ENCODE measurements at regions not wholly inside any gene's neighbourhood (a gene's known extent, or its start where the extent isn't known, plus 50 kb on each side); places are given as distances from the start of the nearest gene placed in this dataset.

- Histone ChIP-seq H3K9me3 (ENCODE audit: control insufficient read depth, insufficient read depth, low read length) (no peaks in the 10 kb centered on the region), H4K91ac (ENCODE audit: insufficient read depth, low read depth, low read length) (no peak overlapping the region), H3K4me2 (ENCODE audit: low read depth, low read length) (no peak overlapping the region), H3K18ac (ENCODE audit: low read depth, low read length) (no peak overlapping the region), H2BK15ac (ENCODE audit: low read depth, low read length) (no peak overlapping the region), H3K9me1 (ENCODE audit: insufficient read depth, low read length) (no peaks in the 10 kb centered on the region), H3K9ac (ENCODE audit: low read depth, low read length) (no peak overlapping the region), H3K4ac (ENCODE audit: low read depth, low read length) (no peak overlapping the region), H3K56ac (ENCODE audit: extremely low read depth, insufficient read depth, low read length) (no peak overlapping the region), H4K5ac (ENCODE audit: low read depth, low read length) (no peak overlapping the region), H3K4me3 (ENCODE audit: insufficient read depth, low read depth, low read length) (no peak overlapping the region), H3K14ac (replicated peaks; ENCODE audit: low read depth, low read length) (no peak overlapping the region), H4K20me1 (ENCODE audit: insufficient read depth, low read length) (no peaks in the 10 kb centered on the region), H3K79me1 (ENCODE audit: low read depth in 1 of 2, low read length in 2 of 2) (no peaks in the 10 kb centered on the region), H2AK9ac (replicated peaks; ENCODE audit: low read depth, low read length, poor library complexity) (no peak overlapping the region), H2BK20ac (ENCODE audit: low read depth, low read length) (no peak overlapping the region), H2AFZ (replicated peaks; ENCODE audit: low read length, poor library complexity) (no peak overlapping the region), H3K4me1 (ENCODE audit: control insufficient read depth, insufficient read depth, low read length) (no peaks in the 10 kb centered on the region), H2BK120ac (ENCODE audit: low read depth, low read length) (no peak overlapping the region), H3K27ac (ENCODE audit: insufficient read depth, low read length) (no peak overlapping the region), H3K23ac (ENCODE audit: low read depth, low read length) (no peak overlapping the region), H2AK5ac (ENCODE audit: low read depth, low read length) (no peak overlapping the region), H3K36me3 (ENCODE audit: control insufficient read depth, insufficient read depth, low read length) (no peaks in the 10 kb centered on the region), H4K8ac (ENCODE audit: low read depth in 2 of 2, low read length in 2 of 2) (no peak overlapping the region), H2BK5ac (ENCODE audit: low read depth, low read length, poor library complexity, severe bottlenecking) (no peak overlapping the region), H3K27me3 (ENCODE audit: control insufficient read depth, insufficient read depth, low read length) (no peaks in the 10 kb centered on the region)
- ATAC-seq (ENCODE audit: low read depth) (no peak), DNase-seq (no peak)
- no peak for TF ChIP-seq ELK1 (IDR thresholded peaks at IDR 0.05; ENCODE audit: borderline replicate concordance, low read depth, low read length)
- no peak for TF ChIP-seq POLR2A (IDR thresholded peaks at IDR 0.05; ENCODE audit: low read depth, low read length)
- no peak for TF ChIP-seq MXI1 (IDR thresholded peaks at IDR 0.05; ENCODE audit: borderline replicate concordance, low read depth, low read length)
- TF ChIP-seq BHLHE40 (IDR thresholded peaks at IDR 0.05; ENCODE audit: low read depth, low read length): no peak
- TF ChIP-seq RCOR1 (IDR thresholded peaks at IDR 0.05; ENCODE audit: insufficient replicate concordance, low read length): no peak
- TF ChIP-seq CEBPB (IDR thresholded peaks at IDR 0.05; ENCODE audit: low read depth, low read length): no peak
- no peak for TF ChIP-seq FOS (IDR thresholded peaks at IDR 0.05; ENCODE audit: low read depth, low read length)
- no peak for TF ChIP-seq USF2 (IDR thresholded peaks at IDR 0.05; ENCODE audit: low read depth, low read length)
- BruUV-seq (replicated peaks): no TSS peak
- 20% methylated on average over 1 of the region's 1 CpG; no CpG with 5 or more reads in 1 of the 2 experiments for WGBS, 2 experiments (ENCODE audit: extremely low coverage in 2 of 2, insufficient read length in 1 of 2)
- in situ Hi-C loops (cut with MboI; ENCODE audit: low sequenced_read_pairs): no loop called here
- ChIA-PET POLR2A (ENCODE audit: unreplicated experiment) (no interaction called here), CTCF (no interaction called here)
- dilution Hi-C loops (cut with HindIII; ENCODE audit: low sequenced_read_pairs, unreplicated experiment): no loop called here
- intact Hi-C loops (cut with micrococcal nuclease): no loop called here
Measured at GRCh38 chr10:10366836-10367235, 650.8 kb upstream of the CELF2 start.

Measured in IMR-90 (cell line).